ENCODE measurements at regions not wholly inside any gene's neighbourhood (a gene's known extent, or its start where the extent isn't known, plus 50 kb on each side); places are given as distances from the start of the nearest gene placed in this dataset.

DNA sequence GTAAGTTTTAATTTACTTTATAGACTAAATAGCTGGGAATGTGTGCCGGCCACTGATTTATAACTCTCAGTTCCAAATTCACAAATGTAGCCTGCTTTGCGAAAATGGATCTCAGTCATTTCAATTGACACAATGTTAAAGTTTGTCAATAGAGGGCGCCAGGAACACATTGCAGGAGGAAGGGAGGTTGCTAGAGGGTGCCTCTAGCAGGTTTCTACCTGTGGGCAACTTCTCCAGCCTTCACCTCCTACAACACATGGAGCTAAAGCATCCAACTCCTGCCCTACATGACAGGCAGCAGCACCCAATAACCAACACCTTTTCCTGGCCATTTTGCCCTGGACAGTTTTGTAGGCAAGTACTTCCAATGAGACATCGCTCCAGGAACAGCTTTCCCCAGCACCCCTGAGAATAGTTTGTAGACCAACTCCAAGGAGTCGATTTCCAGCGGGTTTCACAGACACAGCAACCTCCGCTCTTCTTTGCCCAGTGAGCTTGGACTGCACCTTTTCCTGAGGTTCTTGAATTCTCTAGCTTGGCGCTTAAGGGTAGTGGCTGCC, 784.8 kb upstream of the CDH2 start:
- H3K4me3 ChIP-seq (ENCODE audit: low read depth, low read length): no peak overlapping the region
- TF ChIP-seq, protein P1, sequence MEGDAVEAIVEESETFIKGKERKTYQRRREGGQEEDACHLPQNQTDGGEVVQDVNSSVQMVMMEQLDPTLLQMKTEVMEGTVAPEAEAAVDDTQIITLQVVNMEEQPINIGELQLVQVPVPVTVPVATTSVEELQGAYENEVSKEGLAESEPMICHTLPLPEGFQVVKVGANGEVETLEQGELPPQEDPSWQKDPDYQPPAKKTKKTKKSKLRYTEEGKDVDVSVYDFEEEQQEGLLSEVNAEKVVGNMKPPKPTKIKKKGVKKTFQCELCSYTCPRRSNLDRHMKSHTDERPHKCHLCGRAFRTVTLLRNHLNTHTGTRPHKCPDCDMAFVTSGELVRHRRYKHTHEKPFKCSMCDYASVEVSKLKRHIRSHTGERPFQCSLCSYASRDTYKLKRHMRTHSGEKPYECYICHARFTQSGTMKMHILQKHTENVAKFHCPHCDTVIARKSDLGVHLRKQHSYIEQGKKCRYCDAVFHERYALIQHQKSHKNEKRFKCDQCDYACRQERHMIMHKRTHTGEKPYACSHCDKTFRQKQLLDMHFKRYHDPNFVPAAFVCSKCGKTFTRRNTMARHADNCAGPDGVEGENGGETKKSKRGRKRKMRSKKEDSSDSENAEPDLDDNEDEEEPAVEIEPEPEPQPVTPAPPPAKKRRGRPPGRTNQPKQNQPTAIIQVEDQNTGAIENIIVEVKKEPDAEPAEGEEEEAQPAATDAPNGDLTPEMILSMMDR (IDR thresholded peaks at IDR 0.05; ENCODE audit: insufficient read depth, low read depth, low read length, missing control alignments): peak; percentile 2
- DNase-seq (ENCODE audit: low read depth): peak; percentile 3

- no peak for DNase-seq (ENCODE audit: low read depth)
- no peak overlapping the region for H3K4me3 ChIP-seq (ENCODE audit: low read depth, low read length)
- TF ChIP-seq, protein P1 (IDR thresholded peaks at IDR 0.05; ENCODE audit: insufficient read depth, low read depth, low read length, missing control alignments): no peak
These were observed 783.2 kb upstream of the CDH2 start for GRCh38 chr18:28960146-28960545.

GRCh38 chr18:28952339-28952738, 775.4 kb upstream of the CDH2 start:
- no peak for DNase-seq (ENCODE audit: low read depth)
- no peak overlapping the region for H3K4me3 ChIP-seq (ENCODE audit: low read depth, low read length)
- TF ChIP-seq, protein P1 (IDR thresholded peaks at IDR 0.05; ENCODE audit: insufficient read depth, low read depth, low read length, missing control alignments): no peak

DNA sequence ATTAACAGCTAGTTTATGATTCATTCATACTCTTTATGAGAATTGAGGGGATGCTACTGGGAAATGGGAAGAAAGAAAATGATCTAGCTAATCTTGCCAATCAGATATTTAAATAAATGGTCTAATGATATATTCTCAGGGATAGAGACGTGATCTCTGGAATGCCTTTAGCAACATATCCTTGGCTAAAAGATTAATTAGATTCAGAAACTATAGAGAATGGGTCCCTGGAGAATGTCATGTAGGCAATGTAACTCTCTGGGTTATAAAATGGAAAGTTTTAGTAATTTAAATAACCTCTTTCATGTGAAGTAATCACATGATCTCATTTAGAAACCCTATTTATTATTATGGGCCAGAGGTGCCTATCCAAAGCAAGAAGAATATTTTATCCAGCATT, 771.0 kb upstream of the CDH2 start:
- H3K4me3 ChIP-seq (ENCODE audit: low read depth, low read length): no peak overlapping the region
- no peak for DNase-seq (ENCODE audit: low read depth)
- TF ChIP-seq, protein P1 (IDR thresholded peaks at IDR 0.05; ENCODE audit: insufficient read depth, low read depth, low read length, missing control alignments): no peak

GRCh38 chr18:28946471-28946870, 769.5 kb upstream of the CDH2 start:
- H3K4me3 ChIP-seq (ENCODE audit: low read depth, low read length): no peak overlapping the region
- TF ChIP-seq, protein P1 (IDR thresholded peaks at IDR 0.05; ENCODE audit: insufficient read depth, low read depth, low read length, missing control alignments): no peak
- DNase-seq (ENCODE audit: low read depth): no peak

DNA sequence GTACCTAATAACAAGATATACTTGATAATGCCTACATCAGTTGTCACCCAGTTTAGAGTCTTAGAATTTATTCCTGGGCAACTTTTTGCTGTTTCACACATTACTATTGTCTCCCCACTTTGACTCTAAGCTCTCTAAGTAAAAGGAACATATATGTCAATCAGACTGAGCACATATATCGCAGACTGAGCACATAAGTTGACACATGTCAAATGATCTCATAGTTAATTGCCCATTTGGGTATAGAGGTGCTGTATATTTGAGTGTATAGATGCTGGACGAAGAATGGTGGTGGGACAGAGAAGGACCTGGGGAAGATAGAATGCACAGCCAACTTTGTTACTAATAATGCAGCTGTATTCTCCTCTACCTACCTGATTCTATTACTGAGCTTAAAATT, 746.0 kb upstream of the CDH2 start:
- DNase-seq (ENCODE audit: low read depth): no peak
- H3K4me3 ChIP-seq (ENCODE audit: low read depth, low read length): no peak overlapping the region
- TF ChIP-seq, protein P1 (IDR thresholded peaks at IDR 0.05; ENCODE audit: insufficient read depth, low read depth, low read length, missing control alignments): no peak

- TF ChIP-seq, protein P1 (IDR thresholded peaks at IDR 0.05; ENCODE audit: insufficient read depth, low read depth, low read length, missing control alignments): no peak
- no peak overlapping the region for H3K4me3 ChIP-seq (ENCODE audit: low read depth, low read length)
- no peak for DNase-seq (ENCODE audit: low read depth)
These were observed 739.5 kb upstream of the CDH2 start for GRCh38 chr18:28916456-28916855.

All from GM12865 (cell line).